ENCODE measurements at regions not wholly inside any gene's neighbourhood (a gene's known extent, or its start where the extent isn't known, plus 50 kb on each side); places are given as distances from the start of the nearest gene placed in this dataset.
A peak's percentile ranks its signal among the peaks of the same experiment; 100 is the strongest.

DNA sequence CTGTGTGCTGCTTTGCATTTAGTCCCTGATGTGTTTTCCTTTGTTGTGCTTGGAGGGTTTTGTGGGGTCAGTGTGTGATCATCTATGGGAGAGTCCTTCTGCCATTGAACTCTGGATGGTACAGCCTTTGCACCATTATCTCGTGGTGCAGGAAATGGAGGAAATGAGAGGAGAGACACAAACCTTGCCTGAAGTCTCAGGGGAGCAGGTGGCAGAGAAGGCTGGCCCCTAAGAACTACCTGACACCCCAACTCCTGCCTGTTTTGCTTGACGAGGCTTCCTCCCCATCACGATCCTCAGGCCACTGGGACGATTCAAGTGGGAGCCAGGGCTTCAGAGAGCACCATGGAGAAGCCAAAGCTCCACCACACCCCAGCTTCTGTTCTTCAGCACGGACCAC lies 1316.4 kb downstream of the TBC1D22A start (continued):
- TF ChIP-seq, protein P1, sequence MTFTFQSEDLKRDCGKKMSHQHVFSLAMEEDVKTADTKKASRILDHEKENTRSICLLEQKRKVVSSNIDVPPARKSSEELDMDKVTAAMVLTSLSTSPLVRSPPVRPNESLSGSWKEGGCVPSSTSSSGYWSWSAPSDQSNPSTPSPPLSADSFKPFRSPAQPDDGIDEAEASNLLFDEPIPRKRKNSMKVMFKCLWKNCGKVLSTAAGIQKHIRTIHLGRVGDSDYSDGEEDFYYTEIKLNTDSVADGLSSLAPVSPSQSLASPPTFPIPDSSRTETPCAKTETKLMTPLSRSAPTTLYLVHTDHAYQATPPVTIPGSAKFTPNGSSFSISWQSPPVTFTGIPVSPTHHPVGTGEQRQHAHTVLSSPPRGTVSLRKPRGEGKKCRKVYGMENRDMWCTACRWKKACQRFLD (tag by site-specific recombination; IDR thresholded peaks at IDR 0.05): no peak
- no peak for TF ChIP-seq ZBTB8A (tag by site-specific recombination; IDR thresholded peaks at IDR 0.05)
- TF ChIP-seq, protein P2, sequence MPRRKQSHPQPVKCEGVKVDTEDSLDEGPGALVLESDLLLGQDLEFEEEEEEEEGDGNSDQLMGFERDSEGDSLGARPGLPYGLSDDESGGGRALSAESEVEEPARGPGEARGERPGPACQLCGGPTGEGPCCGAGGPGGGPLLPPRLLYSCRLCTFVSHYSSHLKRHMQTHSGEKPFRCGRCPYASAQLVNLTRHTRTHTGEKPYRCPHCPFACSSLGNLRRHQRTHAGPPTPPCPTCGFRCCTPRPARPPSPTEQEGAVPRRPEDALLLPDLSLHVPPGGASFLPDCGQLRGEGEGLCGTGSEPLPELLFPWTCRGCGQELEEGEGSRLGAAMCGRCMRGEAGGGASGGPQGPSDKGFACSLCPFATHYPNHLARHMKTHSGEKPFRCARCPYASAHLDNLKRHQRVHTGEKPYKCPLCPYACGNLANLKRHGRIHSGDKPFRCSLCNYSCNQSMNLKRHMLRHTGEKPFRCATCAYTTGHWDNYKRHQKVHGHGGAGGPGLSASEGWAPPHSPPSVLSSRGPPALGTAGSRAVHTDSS (tag by site-specific recombination; IDR thresholded peaks at IDR 0.05): no peak
- TF ChIP-seq HOXC10 (CRISPR knock-in tag; IDR thresholded peaks at IDR 0.05): no peak
- TF ChIP-seq ZNF311 (tag by site-specific recombination; IDR thresholded peaks at IDR 0.05; ENCODE audit: borderline replicate concordance): no peak
- TF ChIP-seq ZNF18 (tag by site-specific recombination; IDR thresholded peaks at IDR 0.05): no peak
- no peak for TF ChIP-seq ZNF518A (tag by site-specific recombination; conservative IDR thresholded peaks at IDR 0.05; ENCODE audit: low read depth)
- TF ChIP-seq GLI2 (tag by site-specific recombination; IDR thresholded peaks at IDR 0.05; ENCODE audit: borderline replicate concordance, low read depth): no peak
- TF ChIP-seq ZNF2 (tag by site-specific recombination; IDR thresholded peaks at IDR 0.05): no peak
- no peak for TF ChIP-seq ZNF626 (tag by site-specific recombination; IDR thresholded peaks at IDR 0.05)

- Histone ChIP-seq H3K9me3 (ENCODE audit: control insufficient read depth, insufficient read depth, low read depth, low read length) (no peaks in the 10 kb centered on the region), H3K4me3 (ENCODE audit: low read depth, low read length) (no peak overlapping the region), H3K27ac (ENCODE audit: extremely low read depth, low read depth, low read length) (no peak overlapping the region), H3K4me1 (ENCODE audit: control insufficient read depth, insufficient read depth, low read length) (no peaks in the 10 kb centered on the region), H3K36me3 (ENCODE audit: control insufficient read depth in 2 of 2, insufficient read depth in 1 of 2, low read length in 2 of 2) (no peaks in the 10 kb centered on the region)
- ChIA-PET POLR2A (no interaction called here), CTCF (interaction anchor here (0.7 kb wide), 1 partner anchor 181 kb away, joined by 4 read pairs; no protein-coding TSS in a partner anchor)
- TF ChIP-seq ZNF221 (tag by site-specific recombination; IDR thresholded peaks at IDR 0.05; ENCODE audit: borderline replicate concordance) (no peak), ZNF239 (tag by site-specific recombination; IDR thresholded peaks at IDR 0.05) (no peak), OSR2 (tag by site-specific recombination; IDR thresholded peaks at IDR 0.05) (no peak)
- TF ChIP-seq, protein P3, sequence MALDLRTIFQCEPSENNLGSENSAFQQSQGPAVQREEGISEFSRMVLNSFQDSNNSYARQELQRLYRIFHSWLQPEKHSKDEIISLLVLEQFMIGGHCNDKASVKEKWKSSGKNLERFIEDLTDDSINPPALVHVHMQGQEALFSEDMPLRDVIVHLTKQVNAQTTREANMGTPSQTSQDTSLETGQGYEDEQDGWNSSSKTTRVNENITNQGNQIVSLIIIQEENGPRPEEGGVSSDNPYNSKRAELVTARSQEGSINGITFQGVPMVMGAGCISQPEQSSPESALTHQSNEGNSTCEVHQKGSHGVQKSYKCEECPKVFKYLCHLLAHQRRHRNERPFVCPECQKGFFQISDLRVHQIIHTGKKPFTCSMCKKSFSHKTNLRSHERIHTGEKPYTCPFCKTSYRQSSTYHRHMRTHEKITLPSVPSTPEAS (tag by site-specific recombination; IDR thresholded peaks at IDR 0.05): peak; percentile 58
Observed at GRCh38 chr22:48077699-48078098, 1315.2 kb downstream of the TBC1D22A start.
